WTC11 (cell line): ENCODE measurements at regions not wholly inside any gene's neighbourhood (a gene's known extent, or its start where the extent isn't known, plus 50 kb on each side); places are given as distances from the start of the nearest gene placed in this dataset.

Source experiments
- ATAC-seq: fragments of 200-7000 bp; cut with Tn5 transposase; 2 replicates; pipeline ENCODE4 v1.10.0; 2021; ENCODE audit warnings: mild to moderate bottlenecking, moderate library complexity
- CTCF ChIA-PET: fragments of 300-600 bp; sonication (Branson Sonifier 250); formaldehyde crosslinking; loops from one replicate; lab custom pipeline; 2021; ENCODE audit warnings: antibody characterized with exemption; lab: Charles Lee
- POLR2A ChIA-PET: fragments of 350-600 bp; sonication (Branson Sonifier 250); formaldehyde crosslinking; loops from one replicate; lab custom pipeline; 2021; ENCODE audit warnings: antibody characterized with exemption; lab: Charles Lee
- DNase-seq: peaks from one replicate; pipeline ENCODE4 v3.0.0; 2021; ENCODE audit warnings: low spot score
- H3K27ac Mint-ChIP-seq: 2 replicates; pipeline ENCODE4 v1.8.0; 2021; ENCODE audit warnings: mixed read lengths
- H3K27me3 Mint-ChIP-seq: 2 replicates; pipeline ENCODE4 v1.8.0; 2021; ENCODE audit warnings: low read depth, mild to moderate bottlenecking, moderate library complexity, mixed read lengths
- H3K36me3 Mint-ChIP-seq: 2 replicates; pipeline ENCODE4 v1.8.0; 2021; ENCODE audit warnings: mixed read lengths
- H3K4me1 Mint-ChIP-seq: 2 replicates; pipeline ENCODE4 v1.8.0; 2022; ENCODE audit warnings: mixed read lengths
- H3K4me3 Mint-ChIP-seq: 2 replicates; pipeline ENCODE4 v1.8.0; 2021; ENCODE audit warnings: mild to moderate bottlenecking, moderate library complexity, mixed read lengths
- H3K9me3 Mint-ChIP-seq: 2 replicates; pipeline ENCODE4 v1.8.0; 2021; ENCODE audit warnings: mixed read lengths
- AR ChIP-seq: fragments of 250-450 bp; sonication (Bioruptor Pico); IDR thresholded peaks from 2 replicates; pipeline ENCODE4 v1.9.0; 2021; ENCODE audit warnings: mild to moderate bottlenecking
- ATF2 ChIP-seq: sonication (generic); formaldehyde crosslinking; IDR thresholded peaks from 2 replicates; pipeline ENCODE4 v1.8.1; 2022; ENCODE audit warnings: low read depth, missing genetic modification reagents, borderline replicate concordance
- CDX4 ChIP-seq: fragments of 250-450 bp; sonication (Bioruptor Pico); IDR thresholded peaks from 2 replicates; pipeline ENCODE4 v1.9.0; 2021; ENCODE audit warnings: moderate library complexity, mild to moderate bottlenecking, inconsistent platforms, borderline replicate concordance
- CREB1 ChIP-seq: sonication (generic); formaldehyde crosslinking; IDR thresholded peaks from 2 replicates; pipeline ENCODE4 v1.8.0; 2023; ENCODE audit warnings: mild to moderate bottlenecking, missing genetic modification reagents
- ELF4 ChIP-seq: sonication (generic); formaldehyde crosslinking; IDR thresholded peaks from 2 replicates; pipeline ENCODE4 v1.8.1; 2022; ENCODE audit warnings: low read depth, mild to moderate bottlenecking, moderate library complexity, missing genetic modification reagents
- EMX1 ChIP-seq: fragments of 250-450 bp; sonication (Bioruptor Pico); IDR thresholded peaks from 2 replicates; pipeline ENCODE4 v1.8.0; 2021; ENCODE audit warnings: mild to moderate bottlenecking
- FOXJ3 ChIP-seq: sonication (generic); formaldehyde crosslinking; IDR thresholded peaks from 2 replicates; pipeline ENCODE4 v1.9.0; 2021; ENCODE audit warnings: missing genetic modification reagents, mild to moderate bottlenecking, borderline replicate concordance
- IRF2 ChIP-seq: sonication (generic); formaldehyde crosslinking; IDR thresholded peaks from 2 replicates; pipeline ENCODE4 v1.8.0; 2022; ENCODE audit warnings: low read depth, missing genetic modification reagents, borderline replicate concordance
- NFYB ChIP-seq: sonication (generic); formaldehyde crosslinking; conservative IDR thresholded peaks from 2 replicates; pipeline ENCODE4 v1.8.0; 2022; ENCODE audit warnings: low read depth, missing genetic modification reagents
- PREB ChIP-seq: sonication (generic); formaldehyde crosslinking; IDR thresholded peaks from 2 replicates; pipeline ENCODE4 v1.8.1; 2022; ENCODE audit warnings: mild to moderate bottlenecking, missing genetic modification reagents, moderate library complexity, borderline replicate concordance
- RELA ChIP-seq: sonication (generic); formaldehyde crosslinking; IDR thresholded peaks from 2 replicates; pipeline ENCODE4 v1.8.1; 2022; ENCODE audit warnings: missing genetic modification reagents, mild to moderate bottlenecking, borderline replicate concordance
- TCF7 ChIP-seq: sonication (generic); formaldehyde crosslinking; IDR thresholded peaks from 2 replicates; pipeline ENCODE4 v1.8.0; 2022; ENCODE audit warnings: mild to moderate bottlenecking, low read depth, missing genetic modification reagents, moderate library complexity
- TP53 ChIP-seq: sonication (generic); formaldehyde crosslinking; IDR thresholded peaks from 2 replicates; pipeline ENCODE4 v1.8.1; 2023; ENCODE audit warnings: mild to moderate bottlenecking, missing genetic modification reagents
- ZNF263 ChIP-seq: sonication (generic); formaldehyde crosslinking; IDR thresholded peaks from 2 replicates; pipeline ENCODE4 v1.8.1; 2022; ENCODE audit warnings: low read depth, mild to moderate bottlenecking, moderate library complexity, missing genetic modification reagents
- ZNF317 ChIP-seq: sonication (generic); formaldehyde crosslinking; IDR thresholded peaks from 2 replicates; pipeline ENCODE4 v1.8.1; 2023; ENCODE audit warnings: low read depth, mild to moderate bottlenecking, moderate library complexity, missing genetic modification reagents, borderline replicate concordance
- ZNF425 ChIP-seq: fragments of 250-450 bp; sonication (Bioruptor Pico); conservative IDR thresholded peaks from 2 replicates; pipeline ENCODE4 v1.9.0; 2021; ENCODE audit warnings: mild to moderate bottlenecking

GRCh38 chr16:73350707-73351452 is 303.0 kb upstream of the ZFHX3 start:
- Mint-ChIP-seq H3K27ac (no peak overlapping the region), H3K36me3 (no peaks in the 10 kb centered on the region), H3K4me1 (peaks cover 23% of the 10 kb centered on the region), H3K4me3 (no peak overlapping the region), H3K27me3 (peaks cover 15% of the 10 kb centered on the region)
- no peak for DNase-seq
- CTCF ChIA-PET: no interaction called here
- ATAC-seq: no peak
- TF ChIP-seq ZNF317: no peak
- no peak for TF ChIP-seq AR (CRISPR knock-in tag)
- no peak for TF ChIP-seq PREB (CRISPR knock-in tag)
- TF ChIP-seq ELF4: no peak
- no peak for TF ChIP-seq RELA
- TF ChIP-seq EMX1 (CRISPR knock-in tag): no peak
- TF ChIP-seq IRF2: no peak
- TF ChIP-seq TCF7 (CRISPR knock-in tag): no peak
- TF ChIP-seq CREB1 (CRISPR knock-in tag): no peak
- TF ChIP-seq ZNF425 (CRISPR knock-in tag): no peak
- TF ChIP-seq CDX4 (CRISPR knock-in tag): no peak
- TF ChIP-seq ATF2: no peak
- no peak for TF ChIP-seq TP53 (CRISPR knock-in tag)
- no peak for TF ChIP-seq NFYB (CRISPR knock-in tag)
- TF ChIP-seq ZNF263 (CRISPR knock-in tag): no peak
- no peak for TF ChIP-seq FOXJ3 (CRISPR knock-in tag)
- TF ChIP-seq, all 79 proteins: peak for 0
- POLR2A ChIA-PET: no interaction called here
- H3K9me3 Mint-ChIP-seq: no peaks in the 10 kb centered on the region
